Spleen (tissue), 7 donors: ENCODE measurements at regions not wholly inside any gene's neighbourhood (a gene's known extent, or its start where the extent isn't known, plus 50 kb on each side); places are given as distances from the start of the nearest gene placed in this dataset.

Source experiments
- POLR2AphosphoS5 ChIP-seq, 3 donors: sonication (generic); formaldehyde crosslinking; IDR thresholded peaks; one replicate each; pipeline ENCODE4 v1.5.1; 2017; ENCODE audit warnings: antibody characterized with exemption in 3 of 3
- TF ChIP-seq, protein P1 (sequence below), 11 experiments: fragments of 200-600 bp in 7 of 11; fragments of 450-650 bp in 4 of 11; sonication (generic) in 4 of 11; IDR thresholded peaks in 8 of 11; conservative IDR thresholded peaks in 3 of 11; 1 replicate in 7 of 11; 2 replicates in 4 of 11; pipeline versions ENCODE4 v1.4.0 to v1.8.0; 2016 to 2021; ENCODE audit warnings: antibody characterized with exemption in 11 of 11, inconsistent platforms in 4 of 11, mild to moderate bottlenecking in 1 of 11
- donor health status: DM: no; HTN: no; CAD: no; lungs with moderate emphysema.
- donor health status: DM: no; HTN: no; CAD: no.
- donor health status: DM: no; HTN: no; CAD: no.

DNA sequence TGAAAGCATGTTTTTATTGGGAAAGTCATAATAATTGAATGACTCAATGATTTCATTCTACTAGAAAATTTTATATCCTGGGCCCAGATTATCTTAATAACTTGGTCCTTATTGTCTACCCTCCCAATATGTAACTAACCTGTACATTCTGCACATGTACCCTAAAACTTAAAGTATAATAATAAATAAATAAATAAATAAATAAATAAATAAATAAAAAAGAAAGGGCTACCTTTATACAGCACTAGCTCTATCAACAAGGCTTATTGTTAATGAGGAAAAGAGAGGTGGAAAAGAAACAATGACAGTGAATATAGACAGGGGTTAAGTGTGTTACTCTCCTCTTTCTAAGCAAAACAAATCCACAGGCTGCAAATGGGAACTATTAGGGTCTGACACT is 83.6 kb downstream of the GRIN2B start:
- TF ChIP-seq POLR2AphosphoS5 (IDR thresholded peaks at IDR 0.05) = no peak
- TF ChIP-seq, protein P1, sequence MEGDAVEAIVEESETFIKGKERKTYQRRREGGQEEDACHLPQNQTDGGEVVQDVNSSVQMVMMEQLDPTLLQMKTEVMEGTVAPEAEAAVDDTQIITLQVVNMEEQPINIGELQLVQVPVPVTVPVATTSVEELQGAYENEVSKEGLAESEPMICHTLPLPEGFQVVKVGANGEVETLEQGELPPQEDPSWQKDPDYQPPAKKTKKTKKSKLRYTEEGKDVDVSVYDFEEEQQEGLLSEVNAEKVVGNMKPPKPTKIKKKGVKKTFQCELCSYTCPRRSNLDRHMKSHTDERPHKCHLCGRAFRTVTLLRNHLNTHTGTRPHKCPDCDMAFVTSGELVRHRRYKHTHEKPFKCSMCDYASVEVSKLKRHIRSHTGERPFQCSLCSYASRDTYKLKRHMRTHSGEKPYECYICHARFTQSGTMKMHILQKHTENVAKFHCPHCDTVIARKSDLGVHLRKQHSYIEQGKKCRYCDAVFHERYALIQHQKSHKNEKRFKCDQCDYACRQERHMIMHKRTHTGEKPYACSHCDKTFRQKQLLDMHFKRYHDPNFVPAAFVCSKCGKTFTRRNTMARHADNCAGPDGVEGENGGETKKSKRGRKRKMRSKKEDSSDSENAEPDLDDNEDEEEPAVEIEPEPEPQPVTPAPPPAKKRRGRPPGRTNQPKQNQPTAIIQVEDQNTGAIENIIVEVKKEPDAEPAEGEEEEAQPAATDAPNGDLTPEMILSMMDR (IDR thresholded peaks at IDR 0.05 in 8 of 11, conservative IDR thresholded peaks at IDR 0.05 in 3 of 11) = no peak
